OCI-LY7 (cell line): ENCODE measurements at regions not wholly inside any gene's neighbourhood (a gene's known extent, or its start where the extent isn't known, plus 50 kb on each side); places are given as distances from the start of the nearest gene placed in this dataset.

Experiments used
- EZH2phosphoT487 ChIP-seq: fragments of 200-600 bp; sonication (generic); IDR thresholded peaks from 2 replicates; pipeline ENCODE4 v1.6.1; 2018; ENCODE audit warnings: low read depth, borderline replicate concordance, mild to moderate bottlenecking, mixed run types, antibody characterized with exemption, low read length, moderate library complexity, mixed read lengths
- TF ChIP-seq, protein P1 (sequence below): fragments of 200-600 bp; sonication (generic); conservative IDR thresholded peaks from 2 replicates; pipeline ENCODE4 v1.5.1; 2014; ENCODE audit warnings: mild to moderate bottlenecking, antibody characterized with exemption, low read length, moderate library complexity, mixed read lengths

DNA sequence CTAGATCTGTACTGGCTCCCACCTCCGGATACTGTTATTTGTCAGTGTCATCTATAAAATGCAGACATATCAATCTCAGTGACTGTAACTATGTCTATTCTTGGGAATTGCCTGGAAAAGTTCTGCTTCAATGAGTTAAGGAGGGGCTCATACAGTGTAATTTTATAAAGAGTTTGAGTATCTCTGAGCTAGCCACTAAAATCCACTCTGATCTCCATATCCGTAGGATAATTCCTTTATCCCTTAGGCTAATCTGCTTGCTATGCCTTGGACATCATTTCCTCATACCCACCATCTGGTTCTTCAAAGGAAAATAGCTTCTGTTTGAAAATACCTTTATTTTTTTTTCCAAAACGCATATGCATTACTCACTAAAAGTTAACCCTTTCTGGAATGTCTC is 863.2 kb downstream of the SUCLG1 start:
- TF ChIP-seq, protein P1, sequence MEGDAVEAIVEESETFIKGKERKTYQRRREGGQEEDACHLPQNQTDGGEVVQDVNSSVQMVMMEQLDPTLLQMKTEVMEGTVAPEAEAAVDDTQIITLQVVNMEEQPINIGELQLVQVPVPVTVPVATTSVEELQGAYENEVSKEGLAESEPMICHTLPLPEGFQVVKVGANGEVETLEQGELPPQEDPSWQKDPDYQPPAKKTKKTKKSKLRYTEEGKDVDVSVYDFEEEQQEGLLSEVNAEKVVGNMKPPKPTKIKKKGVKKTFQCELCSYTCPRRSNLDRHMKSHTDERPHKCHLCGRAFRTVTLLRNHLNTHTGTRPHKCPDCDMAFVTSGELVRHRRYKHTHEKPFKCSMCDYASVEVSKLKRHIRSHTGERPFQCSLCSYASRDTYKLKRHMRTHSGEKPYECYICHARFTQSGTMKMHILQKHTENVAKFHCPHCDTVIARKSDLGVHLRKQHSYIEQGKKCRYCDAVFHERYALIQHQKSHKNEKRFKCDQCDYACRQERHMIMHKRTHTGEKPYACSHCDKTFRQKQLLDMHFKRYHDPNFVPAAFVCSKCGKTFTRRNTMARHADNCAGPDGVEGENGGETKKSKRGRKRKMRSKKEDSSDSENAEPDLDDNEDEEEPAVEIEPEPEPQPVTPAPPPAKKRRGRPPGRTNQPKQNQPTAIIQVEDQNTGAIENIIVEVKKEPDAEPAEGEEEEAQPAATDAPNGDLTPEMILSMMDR: no peak
- TF ChIP-seq EZH2phosphoT487: no peak
